ENCODE measurements at regions not wholly inside any gene's neighbourhood (a gene's known extent, or its start where the extent isn't known, plus 50 kb on each side); places are given as distances from the start of the nearest gene placed in this dataset.
A peak's percentile ranks its signal among the peaks of the same experiment; 100 is the strongest.

- H3K14ac ChIP-seq (ENCODE audit: insufficient read length): no peak overlapping the region
- H4K20me1 ChIP-seq (replicated peaks in 1 of 2; ENCODE audit: control insufficient read depth in 1 of 2, insufficient read depth in 2 of 2, low read length in 2 of 2): no peaks in the 10 kb centered on the region
- no peaks in the 10 kb centered on the region for H3K23me2 ChIP-seq (ENCODE audit: low read depth, low read length)
- peak overlapping the region; percentile 36; the same call in 1 of the 2 replicates for H2AFZ ChIP-seq (ENCODE audit: low read length)
- H3K27me3 ChIP-seq (replicated peaks in 1 of 4; ENCODE audit: control insufficient read depth in 3 of 4, extremely low read depth in 1 of 4, insufficient read depth in 3 of 4, low read length in 3 of 4): no peaks in the 10 kb centered on the region
- H4K8ac ChIP-seq (ENCODE audit: extremely low read depth, insufficient read depth, low read length): no peak overlapping the region
- peak overlapping the region; percentile 42; the same call in 1 of the 2 replicates for H2BK12ac ChIP-seq (ENCODE audit: low read depth, low read length)
- CTCF ChIA-PET (ENCODE audit: partially characterized antibody): no interaction called here
- no peak overlapping the region for H3K23ac ChIP-seq (ENCODE audit: insufficient read length)
- no peak overlapping the region; the same call in 1 of the 2 replicates for H2BK20ac ChIP-seq (ENCODE audit: low read length)
- H2BK120ac ChIP-seq (replicated peaks; ENCODE audit: low read depth, low read length): peak overlapping the region; percentile 60
- no peaks in the 10 kb centered on the region; the same call in 1 of the 2 replicates for H3K79me1 ChIP-seq (ENCODE audit: low read depth, low read length)
- H2AK5ac ChIP-seq (ENCODE audit: low read depth, low read length): no peak overlapping the region
- WGBS, 2 experiments (ENCODE audit: extremely low coverage in 1 of 2, insufficient coverage in 1 of 2, insufficient read length in 1 of 2, insufficient replicate concordance in 2 of 2, low coverage in 1 of 2, low lambda C conversion rate in 2 of 2, missing lambda C conversion rate in 1 of 2): 85% methylated on average over 5 of the region's 5 CpGs; no CpG with 5 or more reads in 1 of the 2 experiments
- DNase-seq (ENCODE audit: low read depth in 1 of 2, low spot score in 2 of 2) (no peak), FAIRE-seq (no peak)
- no peaks in the 10 kb centered on the region for H3K9me3 ChIP-seq (ENCODE audit: insufficient read depth in 2 of 2, low read depth in 1 of 2, low read length in 1 of 2)
- POLR2A ChIA-PET (ENCODE audit: partially characterized antibody): no interaction called here
- H3K4ac ChIP-seq (replicated peaks; ENCODE audit: insufficient read length, low read depth, low read length): no peak overlapping the region
- H3K18ac ChIP-seq (ENCODE audit: extremely low read depth, low read length): 0 out of 2 replicates have a peak overlapping the region, but pooled peaks have one; percentile 26
- H3K4me3 ChIP-seq (ENCODE audit: extremely low read depth in 1 of 4, insufficient read depth in 2 of 4, low read depth in 3 of 4, low read length in 4 of 4): no peak overlapping the region
- no peak overlapping the region for H3K27ac ChIP-seq (ENCODE audit: low read depth, low read length)
- H3K4me1 ChIP-seq (replicated peaks in 1 of 4; ENCODE audit: control insufficient read depth in 3 of 4, insufficient read depth in 4 of 4, low read length in 3 of 4): peaks cover 0 to 4% (median 0%) of the 10 kb centered on the region in 4 experiments; a peak in 1 of 7 replicates
- H3K56ac ChIP-seq (replicated peaks; ENCODE audit: insufficient read length, low read depth, low read length): no peak overlapping the region
- H2BK15ac ChIP-seq (ENCODE audit: low read length): no peak overlapping the region
- 0 out of 2 replicates have a peak overlapping the region, but pooled peaks have one; percentile 38 for H2BK5ac ChIP-seq (ENCODE audit: low read depth, low read length)
- no peak overlapping the region for H4K91ac ChIP-seq (replicated peaks; ENCODE audit: insufficient read length, low read length)
- H3K4me2 ChIP-seq (ENCODE audit: insufficient read depth in 1 of 2, low read depth in 2 of 2, low read length in 2 of 2): no peak overlapping the region
- no peak overlapping the region for H4K5ac ChIP-seq (ENCODE audit: insufficient read length, low read depth, low read length)
- no peak overlapping the region for H3K9ac ChIP-seq (replicated peaks in 1 of 4; ENCODE audit: extremely low read depth in 1 of 4, low read depth in 3 of 4, low read length in 3 of 4)
- H3K36me3 ChIP-seq (ENCODE audit: control insufficient read depth in 2 of 4, insufficient read depth in 4 of 4, low read length in 3 of 4): no peaks in the 10 kb centered on the region; a peak in 1 of 8 replicates
- H3K79me2 ChIP-seq (ENCODE audit: control insufficient read depth in 1 of 2, insufficient read depth in 2 of 2, low read length in 2 of 2): no peaks in the 10 kb centered on the region
- TF ChIP-seq RXRA (IDR thresholded peaks at IDR 0.05; ENCODE audit: insufficient read depth, low read depth, low read length): no peak
- no peak for TF ChIP-seq TBP (IDR thresholded peaks at IDR 0.05; ENCODE audit: low read depth, low read length)
- no peak for TF ChIP-seq ASH2L (IDR thresholded peaks at IDR 0.05; ENCODE audit: low read length)
- no peak for TF ChIP-seq CHD1 (IDR thresholded peaks at IDR 0.05; ENCODE audit: low read depth, low read length)
- no peak for TF ChIP-seq CBX8 (IDR thresholded peaks at IDR 0.05; ENCODE audit: borderline replicate concordance, low read depth, low read length)
- TF ChIP-seq BRCA1 (IDR thresholded peaks at IDR 0.05; ENCODE audit: low read depth, low read length): no peak
- no peak for TF ChIP-seq KDM1A (IDR thresholded peaks at IDR 0.05; ENCODE audit: borderline replicate concordance, low read length)
- no peak for TF ChIP-seq ZNF274 (IDR thresholded peaks at IDR 0.05; ENCODE audit: borderline replicate concordance, extremely low read depth, low read length)
- TF ChIP-seq TAF1 (IDR thresholded peaks at IDR 0.05; ENCODE audit: low read depth, low read length): no peak
- TF ChIP-seq CTCF (IDR thresholded peaks at IDR 0.05; ENCODE audit: control extremely low read depth in 1 of 3, insufficient read depth in 1 of 3, low read depth in 1 of 3, low read length in 3 of 3): no peak
- TF ChIP-seq EGR1 (IDR thresholded peaks at IDR 0.05; ENCODE audit: borderline replicate concordance, low read depth, low read length): no peak
- no peak for TF ChIP-seq RFX5 (IDR thresholded peaks at IDR 0.05; ENCODE audit: borderline replicate concordance, low read depth, low read length)
Observed at GRCh38 chr13:30363725-30364124, 56.4 kb upstream of the KATNAL1 start.

Data from H1 (cell line).